ENCODE measurements at regions not wholly inside any gene's neighbourhood (a gene's known extent, or its start where the extent isn't known, plus 50 kb on each side); places are given as distances from the start of the nearest gene placed in this dataset.

GRCh38 chr9:113651896-113652295, 188.4 kb downstream of the RGS3 start:
- TF ChIP-seq CTCF (conservative IDR thresholded peaks at IDR 0.05; ENCODE audit: low read depth, low read length): no peak
- H3K4me3 ChIP-seq (ENCODE audit: low read length): no peak overlapping the region
- DNase-seq (ENCODE audit: low read depth): no peak

GRCh38 chr9:113652355-113653152, 189.0 kb downstream of the RGS3 start:
- DNase-seq (ENCODE audit: low read depth): no peak
- TF ChIP-seq CTCF (conservative IDR thresholded peaks at IDR 0.05; ENCODE audit: low read depth, low read length): no peak
- H3K4me3 ChIP-seq (ENCODE audit: low read length): no peak overlapping the region

- no peak overlapping the region for H3K4me3 ChIP-seq (ENCODE audit: low read length)
- TF ChIP-seq CTCF (conservative IDR thresholded peaks at IDR 0.05; ENCODE audit: low read depth, low read length): no peak
- DNase-seq (ENCODE audit: low read depth): no peak
These were observed 190.4 kb downstream of the RGS3 start for GRCh38 chr9:113653746-113654604.

GRCh38 chr9:113654605-113655428, 191.3 kb downstream of the RGS3 start:
- DNase-seq (ENCODE audit: low read depth): no peak
- no peak overlapping the region for H3K4me3 ChIP-seq (ENCODE audit: low read length)
- TF ChIP-seq CTCF (conservative IDR thresholded peaks at IDR 0.05; ENCODE audit: low read depth, low read length): no peak

- no peak overlapping the region for H3K4me3 ChIP-seq (ENCODE audit: low read length)
- TF ChIP-seq CTCF (conservative IDR thresholded peaks at IDR 0.05; ENCODE audit: low read depth, low read length): no peak
- no peak for DNase-seq (ENCODE audit: low read depth)
These were observed 193.5 kb downstream of the RGS3 start for GRCh38 chr9:113656771-113657670.
